ENCODE measurements at regions not wholly inside any gene's neighbourhood (a gene's known extent, or its start where the extent isn't known, plus 50 kb on each side); places are given as distances from the start of the nearest gene placed in this dataset.
"Not testable (repeated sequence)": the region's sequence is repeated elsewhere in the genome, so short reads cannot be mapped to it uniquely, and the experiment has no call there.

- not testable (repeated sequence) for DNase-seq
Observed at GRCh38 chr14:43370565-43370896, 1136.6 kb downstream of the FSCB start.

GRCh38 chr14:43369710-43370564 is 1137.1 kb downstream of the FSCB start:
- no peak for DNase-seq

- DNase-seq: no peak
Observed at GRCh38 chr14:43362586-43362985, 1144.5 kb downstream of the FSCB start.

- DNase-seq: no peak
Observed at GRCh38 chr14:43361751-43362150, 1145.3 kb downstream of the FSCB start.

- DNase-seq: no peak
Observed at GRCh38 chr14:43360239-43360638, 1146.8 kb downstream of the FSCB start.

GRCh38 chr14:43359317-43359716 is 1147.8 kb downstream of the FSCB start:
- DNase-seq: no peak

- no peak for DNase-seq
Observed at GRCh38 chr14:43356979-43357545, 1150.0 kb downstream of the FSCB start.

- DNase-seq: no peak
Observed at GRCh38 chr14:43356382-43356781, 1150.7 kb downstream of the FSCB start.

GRCh38 chr14:43341921-43342320 is 1165.2 kb downstream of the FSCB start:
- no peak for DNase-seq

GRCh38 chr14:43338713-43339112 is 1168.4 kb downstream of the FSCB start:
- no peak for DNase-seq

GRCh38 chr14:43336351-43336750 is 1170.7 kb downstream of the FSCB start:
- DNase-seq: no peak

- not testable (repeated sequence) for DNase-seq
Observed at GRCh38 chr14:43326501-43327407, 1180.3 kb downstream of the FSCB start.

- no peak for DNase-seq
Observed at GRCh38 chr14:43316427-43316826, 1190.7 kb downstream of the FSCB start.

- DNase-seq: no peak
Observed at GRCh38 chr14:43313719-43314118, 1193.4 kb downstream of the FSCB start.

- DNase-seq: no peak
Observed at GRCh38 chr14:43308421-43309110, 1198.5 kb downstream of the FSCB start.

GRCh38 chr14:43307836-43308235 is 1199.2 kb downstream of the FSCB start:
- DNase-seq: no peak

GRCh38 chr14:43306053-43306452 is 1201.0 kb downstream of the FSCB start:
- no peak for DNase-seq

GRCh38 chr14:43297794-43298193 is 1209.3 kb downstream of the FSCB start:
- no peak for DNase-seq

- DNase-seq: not testable (repeated sequence)
Observed at GRCh38 chr14:43296061-43296460, 1211.0 kb downstream of the FSCB start.

- DNase-seq: no peak
Observed at GRCh38 chr14:43285575-43285974, 1221.5 kb downstream of the FSCB start.

GRCh38 chr14:43260056-43260455 is 1247.0 kb downstream of the FSCB start:
- DNase-seq: no peak

- DNase-seq: no peak
Observed at GRCh38 chr14:43258396-43258795, 1248.7 kb downstream of the FSCB start.

- not testable (repeated sequence) for DNase-seq
Observed at GRCh38 chr14:43256996-43257395, 1250.1 kb downstream of the FSCB start.
